K562 (cell line): ENCODE measurements at regions not wholly inside any gene's neighbourhood (a gene's known extent, or its start where the extent isn't known, plus 50 kb on each side); places are given as distances from the start of the nearest gene placed in this dataset.

Source experiments
- ATAC-seq: fragments of 200-7000 bp; cut with Tn5 transposase; 3 replicates; pipeline ENCODE4 v1.9.1; 2020; ENCODE audit warnings: moderate library complexity
- BruUV-seq: library from RNA; stranded (reverse); fragments of 400-500 nt; replicated peaks from 2 replicates; lab custom pipeline; 2021; lab: Mats Ljungman, UMichigan
- CTCF ChIA-PET: fragments of 300-600 bp; formaldehyde crosslinking; extraction: SDS; loops from one replicate; lab custom pipeline; 2021; ENCODE audit warnings: low intra/inter-chr PET ratio; lab: Yijun Ruan, JAX
- POLR2A ChIA-PET: fragments of 300-600, 350-650 bp; sonication (Branson Sonifier 250); formaldehyde crosslinking; extraction: SDS; loops from one replicate; lab custom pipeline; 2021; ENCODE audit warnings: antibody characterized with exemption, inconsistent platforms; lab: Yijun Ruan, JAX
- DNase-seq, 4 experiments: peaks; one replicate each; pipeline versions ENCODE4 v3.0.0 to v3.0.0-alpha.2; 2011 to 2018; ENCODE audit warnings: low spot score in 3 of 4, mixed read lengths in 3 of 4; ENCODE audit errors: extremely low read depth in 1 of 4
- FAIRE-seq: peaks from 2 replicates; lab custom pipeline; 2011; peaks lifted over from hg19 to GRCh38; lab: Jason Lieb, UNC
- H2AFZ ChIP-seq: 2 replicates; pipeline ENCODE4 v1.6.0; 2011; ENCODE audit warnings: low read depth, low read length, control low read depth, inconsistent platforms
- H3K27ac ChIP-seq: fragments of 200-600 bp; 3 replicates; pipeline ENCODE4 v1.8.0; 2011; ENCODE audit warnings: low read depth, mild to moderate bottlenecking, control low read depth, inconsistent platforms, low read length, moderate library complexity, mixed read lengths; ENCODE audit errors: extremely low read depth
- H3K27me3 ChIP-seq, 2 experiments: fragments of 300-600 bp in 1 of 2; 2 replicates in 1 of 2; 3 replicates in 1 of 2; pipeline versions ENCODE4 v1.6.0 to v1.8.0; 2011; ENCODE audit warnings: inconsistent platforms in 2 of 2, low read length in 2 of 2, mild to moderate bottlenecking in 1 of 2, mixed read lengths in 1 of 2, moderate library complexity in 1 of 2; ENCODE audit not compliant: control insufficient read depth in 2 of 2, insufficient read depth in 2 of 2
- H3K36me3 ChIP-seq: fragments of 300-600 bp; 3 replicates; pipeline ENCODE4 v1.8.0; 2011; ENCODE audit warnings: mild to moderate bottlenecking, low read length, inconsistent platforms; ENCODE audit not compliant: control insufficient read depth, insufficient read depth
- H3K4me1 ChIP-seq, 2 experiments: fragments of 200-600 bp in 1 of 2; replicated peaks in 1 of 2; 2 replicates in 1 of 2; 3 replicates in 1 of 2; pipeline versions ENCODE4 v1.5.1 to v1.8.0; 2011; ENCODE audit warnings: inconsistent platforms in 2 of 2, low read length in 2 of 2, mild to moderate bottlenecking in 1 of 2, mixed read lengths in 1 of 2, moderate library complexity in 1 of 2; ENCODE audit not compliant: control insufficient read depth in 2 of 2, insufficient read depth in 2 of 2
- H3K4me2 ChIP-seq: 2 replicates; pipeline ENCODE4 v1.6.1; 2011; ENCODE audit warnings: low read length, control low read depth, inconsistent platforms, mixed read lengths; ENCODE audit not compliant: insufficient read depth
- H3K4me3 ChIP-seq: fragments of 200-600 bp; sonication (generic), shearing (Covaris generic); 2 replicates; pipeline ENCODE4 v1.5.1; 2016; ENCODE audit warnings: control low read depth, inconsistent platforms
- H3K79me2 ChIP-seq: fragments of 200-600 bp; 3 replicates; pipeline ENCODE4 v1.8.0; 2011; ENCODE audit warnings: low read length, inconsistent platforms; ENCODE audit not compliant: control insufficient read depth, insufficient read depth
- H3K9ac ChIP-seq, 2 experiments: 2 replicates each; pipeline versions ENCODE4 v1.6.0 to v1.6.1; 2011; ENCODE audit warnings: low read depth in 2 of 2, low read length in 2 of 2, control low read depth in 1 of 2, inconsistent platforms in 1 of 2, mild to moderate bottlenecking in 1 of 2, mixed read lengths in 1 of 2; ENCODE audit not compliant: insufficient read depth in 1 of 2
- H3K9me1 ChIP-seq: one replicate; pipeline ENCODE4 v1.6.0; 2011; ENCODE audit warnings: inconsistent platforms, mild to moderate bottlenecking, low read length, moderate library complexity; ENCODE audit not compliant: control insufficient read depth, insufficient read depth
- H3K9me3 ChIP-seq: replicated peaks from 2 replicates; pipeline ENCODE4 v1.5.1; 2011; ENCODE audit warnings: low read depth, low read length, inconsistent platforms; ENCODE audit not compliant: control insufficient read depth, insufficient read depth
- H4K20me1 ChIP-seq: replicated peaks from 2 replicates; pipeline ENCODE4 v1.6.1; 2011; ENCODE audit warnings: low read length, inconsistent platforms, mixed read lengths; ENCODE audit not compliant: control insufficient read depth, insufficient read depth
- ARHGAP35 ChIP-seq: fragments of 450-650 bp; IDR thresholded peaks from 2 replicates; pipeline ENCODE4 v1.6.1; 2018; ENCODE audit not compliant: partially characterized antibody
- CHD1 ChIP-seq: fragments of 200-600 bp; sonication (generic); IDR thresholded peaks from one replicate; pipeline ENCODE4 v1.6.1; 2012; ENCODE audit warnings: mild to moderate bottlenecking, moderate library complexity, low read length, inconsistent platforms
- GABPB2 ChIP-seq: fragments of 250-450 bp; sonication (Bioruptor Pico); conservative IDR thresholded peaks from 2 replicates; pipeline ENCODE4 v1.5.1; 2021; ENCODE audit warnings: mild to moderate bottlenecking
- HMGN3 ChIP-seq: IDR thresholded peaks from 2 replicates; pipeline ENCODE4 v1.6.1; 2011; ENCODE audit warnings: borderline replicate concordance, low read depth, mild to moderate bottlenecking, mixed read lengths, low read length; ENCODE audit not compliant: insufficient read length; ENCODE audit errors: extremely low read depth
- IFI16 ChIP-seq: fragments of 250-450 bp; sonication (Bioruptor Pico); IDR thresholded peaks from 2 replicates; pipeline ENCODE4 v2.1.2; 2022; ENCODE audit warnings: mild to moderate bottlenecking, inconsistent platforms
- L3MBTL2 ChIP-seq: fragments of 450-650 bp; IDR thresholded peaks from 2 replicates; pipeline ENCODE4 v1.6.1; 2016; ENCODE audit warnings: mild to moderate bottlenecking, moderate library complexity
- SIN3A ChIP-seq, 2 experiments: fragments of 150-350 bp in 1 of 2; IDR thresholded peaks; 2 replicates each; pipeline ENCODE4 v1.6.1; 2011 to 2016; ENCODE audit warnings: borderline replicate concordance in 2 of 2, low read depth in 2 of 2, low read length in 2 of 2, mild to moderate bottlenecking in 2 of 2, moderate library complexity in 2 of 2; ENCODE audit not compliant: control insufficient read depth in 1 of 2
- ZBTB8A ChIP-seq: fragments of 450-650 bp; IDR thresholded peaks from 2 replicates; pipeline ENCODE4 v1.6.1; 2018; ENCODE audit warnings: mild to moderate bottlenecking, moderate library complexity; ENCODE audit not compliant: partially characterized antibody
- ZNF695 ChIP-seq: fragments of 450-650 bp; formaldehyde crosslinking; IDR thresholded peaks from 2 replicates; pipeline ENCODE4 v1.4.0; 2020; ENCODE audit warnings: mild to moderate bottlenecking, moderate library complexity
- ZNF699 ChIP-seq: fragments of 250-450 bp; sonication (Bioruptor Pico); IDR thresholded peaks from 2 replicates; pipeline ENCODE4 v1.8.0; 2021; ENCODE audit warnings: mild to moderate bottlenecking, moderate library complexity; ENCODE audit not compliant: insufficient replicate concordance
- WGBS: fragments of 100-300 bp; shearing (Covaris generic); methylation state at CpG from one replicate; pipeline ENCODE4 v1.1.6; 2016; ENCODE audit warnings: low coverage, mixed read lengths; ENCODE audit not compliant: insufficient coverage; ENCODE audit errors: missing lambda C conversion rate; 5-methylcytosine and 5-hydroxymethylcytosine counted together
- in situ Hi-C: fragments of 300-500 bp; cut with MboI; formaldehyde crosslinking; loops from 4 replicates; pipeline ENCODE4 v1.15.0; 2018; ENCODE audit warnings: inconsistent platforms, mixed read lengths
- intact Hi-C: fragments of 100-400 bp; cut with micrococcal nuclease; formaldehyde crosslinking; loops from 2 replicates; pipeline ENCODE4 v1.14.2; 2022
- TF ChIP-seq, protein P1 (sequence below), 2 experiments: fragments of 150-350 bp in 1 of 2; IDR thresholded peaks; 2 replicates each; pipeline ENCODE4 v1.6.1; 2012 to 2016; ENCODE audit warnings: low read depth in 2 of 2, low read length in 2 of 2, mild to moderate bottlenecking in 1 of 2, moderate library complexity in 1 of 2

DNA sequence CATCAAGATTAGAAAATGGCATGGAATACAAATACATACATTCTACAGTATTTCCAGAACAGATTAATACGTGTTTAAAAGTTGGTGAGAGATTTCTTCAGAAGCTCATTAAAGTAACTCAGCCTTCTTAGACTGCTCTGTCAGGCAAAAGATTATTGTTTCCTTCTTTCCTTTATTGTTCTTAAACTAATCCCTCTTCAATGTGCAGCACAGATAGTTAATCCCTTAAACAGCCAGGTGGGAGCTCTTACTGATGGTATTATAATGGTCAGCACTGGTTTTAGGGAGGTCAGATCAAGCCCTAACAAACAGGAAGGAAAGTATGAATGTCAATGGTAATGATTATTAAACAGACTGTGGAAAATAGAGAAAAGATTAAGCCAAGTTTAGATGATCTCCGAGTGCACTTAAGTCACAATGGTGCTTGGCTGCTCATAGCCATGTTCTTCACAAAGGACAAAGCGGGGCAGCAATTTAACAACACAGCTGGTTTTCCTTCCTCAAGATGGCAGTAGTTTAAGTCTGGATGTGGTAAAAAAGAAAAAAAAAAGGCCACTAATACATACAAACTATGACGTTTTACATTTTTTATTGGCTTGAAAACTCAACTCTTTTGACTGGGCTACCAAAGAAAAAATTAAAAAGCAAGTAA lies 992.6 kb downstream of the PCDH9 start:
- DNase-seq = no peak
- intact Hi-C loops = no loop called here
- no peaks in the 10 kb centered on the region for H3K9me1 ChIP-seq
- in situ Hi-C loops = no loop called here
- H2AFZ ChIP-seq = no peak overlapping the region
- H3K4me1 ChIP-seq = no peaks in the 10 kb centered on the region
- POLR2A ChIA-PET = no interaction called here
- BruUV-seq = no TSS peak
- no peak for TF ChIP-seq ZBTB8A
- TF ChIP-seq GABPB2 = no peak
- no peak for TF ChIP-seq ZNF695 (CRISPR knock-in tag)
- TF ChIP-seq L3MBTL2 = no peak
- no peak for TF ChIP-seq SIN3A (IDR thresholded peaks at IDR 0.05; ENCODE audit: borderline replicate concordance in 2 of 2, control insufficient read depth in 1 of 2, low read depth in 2 of 2, low read length in 2 of 2)
- TF ChIP-seq ARHGAP35 = no peak
- TF ChIP-seq ZNF699 (CRISPR knock-in tag) = no peak
- no peak for TF ChIP-seq CHD1
- TF ChIP-seq, protein P1, sequence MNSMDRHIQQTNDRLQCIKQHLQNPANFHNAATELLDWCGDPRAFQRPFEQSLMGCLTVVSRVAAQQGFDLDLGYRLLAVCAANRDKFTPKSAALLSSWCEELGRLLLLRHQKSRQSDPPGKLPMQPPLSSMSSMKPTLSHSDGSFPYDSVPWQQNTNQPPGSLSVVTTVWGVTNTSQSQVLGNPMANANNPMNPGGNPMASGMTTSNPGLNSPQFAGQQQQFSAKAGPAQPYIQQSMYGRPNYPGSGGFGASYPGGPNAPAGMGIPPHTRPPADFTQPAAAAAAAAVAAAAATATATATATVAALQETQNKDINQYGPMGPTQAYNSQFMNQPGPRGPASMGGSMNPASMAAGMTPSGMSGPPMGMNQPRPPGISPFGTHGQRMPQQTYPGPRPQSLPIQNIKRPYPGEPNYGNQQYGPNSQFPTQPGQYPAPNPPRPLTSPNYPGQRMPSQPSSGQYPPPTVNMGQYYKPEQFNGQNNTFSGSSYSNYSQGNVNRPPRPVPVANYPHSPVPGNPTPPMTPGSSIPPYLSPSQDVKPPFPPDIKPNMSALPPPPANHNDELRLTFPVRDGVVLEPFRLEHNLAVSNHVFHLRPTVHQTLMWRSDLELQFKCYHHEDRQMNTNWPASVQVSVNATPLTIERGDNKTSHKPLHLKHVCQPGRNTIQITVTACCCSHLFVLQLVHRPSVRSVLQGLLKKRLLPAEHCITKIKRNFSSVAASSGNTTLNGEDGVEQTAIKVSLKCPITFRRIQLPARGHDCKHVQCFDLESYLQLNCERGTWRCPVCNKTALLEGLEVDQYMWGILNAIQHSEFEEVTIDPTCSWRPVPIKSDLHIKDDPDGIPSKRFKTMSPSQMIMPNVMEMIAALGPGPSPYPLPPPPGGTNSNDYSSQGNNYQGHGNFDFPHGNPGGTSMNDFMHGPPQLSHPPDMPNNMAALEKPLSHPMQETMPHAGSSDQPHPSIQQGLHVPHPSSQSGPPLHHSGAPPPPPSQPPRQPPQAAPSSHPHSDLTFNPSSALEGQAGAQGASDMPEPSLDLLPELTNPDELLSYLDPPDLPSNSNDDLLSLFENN (IDR thresholded peaks at IDR 0.05; ENCODE audit: low read depth in 2 of 2, low read length in 2 of 2) = no peak
- no peak for TF ChIP-seq IFI16 (CRISPR knock-in tag)
- TF ChIP-seq HMGN3 = no peak
- no peak for ATAC-seq
- WGBS = 12% methylated on average over 4 of the region's 4 CpGs
- H3K4me3 ChIP-seq = no peak overlapping the region
- no peaks in the 10 kb centered on the region for H3K36me3 ChIP-seq
- no peak overlapping the region for H3K27ac ChIP-seq
- no peaks in the 10 kb centered on the region for H4K20me1 ChIP-seq
- no peaks in the 10 kb centered on the region for H3K79me2 ChIP-seq
- no peaks in the 10 kb centered on the region for H3K27me3 ChIP-seq
- CTCF ChIA-PET = no interaction called here
- no peaks in the 10 kb centered on the region for H3K9me3 ChIP-seq
- H3K9ac ChIP-seq = no peak overlapping the region
- no peak for FAIRE-seq
- no peak overlapping the region for H3K4me2 ChIP-seq
